Stimulated activated CD4-positive, alpha-beta T cell treated with anti-CD3 and anti-CD28 coated beads, Interleukin-4, amount 100 ng/mL, for 24 hours (primary cell): ENCODE measurements at regions not wholly inside any gene's neighbourhood (a gene's known extent, or its start where the extent isn't known, plus 50 kb on each side); places are given as distances from the start of the nearest gene placed in this dataset.

ENCODE experiments used
- DNase-seq: peaks from one replicate; pipeline ENCODE4 v3.0.0-alpha.2; 2020

- no peak for DNase-seq
Measured at GRCh38 chr19:31402529-31403316, 53.5 kb upstream of the TSHZ3 start.

GRCh38 chr19:31406106-31406505, 56.9 kb upstream of the TSHZ3 start:
- DNase-seq: no peak

GRCh38 chr19:31408460-31409124, 59.4 kb upstream of the TSHZ3 start:
- no peak for DNase-seq

GRCh38 chr19:31413353-31413752, 64.1 kb upstream of the TSHZ3 start:
- DNase-seq: no peak

- DNase-seq: no peak
Measured at GRCh38 chr19:31415322-31415721, 66.1 kb upstream of the TSHZ3 start.

GRCh38 chr19:31416548-31416947, 67.3 kb upstream of the TSHZ3 start:
- DNase-seq: no peak

GRCh38 chr19:31418055-31418454, 68.8 kb upstream of the TSHZ3 start:
- DNase-seq: no peak

GRCh38 chr19:31418692-31419430, 69.6 kb upstream of the TSHZ3 start:
- no peak for DNase-seq

- no peak for DNase-seq
Measured at GRCh38 chr19:31419871-31420445, 70.7 kb upstream of the TSHZ3 start.

GRCh38 chr19:31421082-31421481, 71.8 kb upstream of the TSHZ3 start:
- DNase-seq: no peak

GRCh38 chr19:31421856-31422255, 72.6 kb upstream of the TSHZ3 start:
- DNase-seq: no peak

- no peak for DNase-seq
Measured at GRCh38 chr19:31423896-31424295, 74.7 kb upstream of the TSHZ3 start.

GRCh38 chr19:31424861-31425620, 75.8 kb upstream of the TSHZ3 start:
- no peak for DNase-seq

- DNase-seq: no peak
Measured at GRCh38 chr19:31427857-31428256, 78.6 kb upstream of the TSHZ3 start.

- no peak for DNase-seq
Measured at GRCh38 chr19:31430381-31430780, 81.1 kb upstream of the TSHZ3 start.

GRCh38 chr19:31432201-31432810, 83.1 kb upstream of the TSHZ3 start:
- no peak for DNase-seq

- DNase-seq: no peak
Measured at GRCh38 chr19:31436121-31436776, 87.0 kb upstream of the TSHZ3 start.

GRCh38 chr19:31438401-31439269, 89.4 kb upstream of the TSHZ3 start:
- no peak for DNase-seq

- DNase-seq: no peak
Measured at GRCh38 chr19:31439270-31439573, 90.0 kb upstream of the TSHZ3 start.

- DNase-seq: no peak
Measured at GRCh38 chr19:31444931-31445330, 95.7 kb upstream of the TSHZ3 start.

GRCh38 chr19:31445406-31445805, 96.2 kb upstream of the TSHZ3 start:
- no peak for DNase-seq
